ENCODE measurements at regions not wholly inside any gene's neighbourhood (a gene's known extent, or its start where the extent isn't known, plus 50 kb on each side); places are given as distances from the start of the nearest gene placed in this dataset.

DNA sequence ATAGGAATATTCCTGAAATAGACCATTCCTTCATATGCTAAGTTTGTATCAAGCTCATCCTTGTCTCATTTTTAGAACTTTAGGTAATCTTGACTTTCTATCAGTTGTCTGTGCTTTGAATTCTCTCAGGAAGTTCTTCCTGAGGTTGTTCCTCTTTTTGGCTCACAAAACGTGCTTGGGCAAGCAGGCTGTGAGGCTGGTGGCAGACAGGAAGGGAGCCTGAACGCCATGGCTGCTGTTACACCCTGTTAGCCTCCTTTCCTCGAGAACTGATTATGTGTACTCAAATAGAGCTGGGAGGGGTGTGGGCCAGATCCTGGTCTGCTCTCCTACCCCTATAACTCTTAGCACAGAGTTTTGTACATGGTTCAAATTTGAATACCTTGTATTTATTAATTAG, 136.4 kb upstream of the CELF4 start:
- Histone ChIP-seq H3K9ac (replicated peaks in 1 of 4; ENCODE audit: extremely low read depth in 1 of 4, low read depth in 3 of 4, low read length in 3 of 4) (no peak overlapping the region), H3K4ac (replicated peaks; ENCODE audit: insufficient read length, low read depth, low read length) (no peak overlapping the region), H3K56ac (replicated peaks; ENCODE audit: insufficient read length, low read depth, low read length) (no peak overlapping the region), H3K14ac (ENCODE audit: insufficient read length) (no peak overlapping the region), H3K23me2 (ENCODE audit: low read depth, low read length) (no peaks in the 10 kb centered on the region; the same call in 1 of the 2 replicates), H3K27me3 (replicated peaks in 1 of 4; ENCODE audit: control insufficient read depth in 3 of 4, extremely low read depth in 1 of 4, insufficient read depth in 3 of 4, low read length in 3 of 4) (no peaks in the 10 kb centered on the region; a peak in 1 of 7 replicates), H3K79me1 (ENCODE audit: low read depth, low read length) (no peaks in the 10 kb centered on the region), H3K9me3 (ENCODE audit: insufficient read depth in 2 of 2, low read depth in 1 of 2, low read length in 1 of 2) (no peaks in the 10 kb centered on the region), H3K79me2 (ENCODE audit: control insufficient read depth in 1 of 2, insufficient read depth in 2 of 2, low read length in 2 of 2) (no peaks in the 10 kb centered on the region), H4K91ac (replicated peaks; ENCODE audit: insufficient read length, low read length) (no peak overlapping the region), H3K4me1 (replicated peaks in 1 of 4; ENCODE audit: control insufficient read depth in 3 of 4, insufficient read depth in 4 of 4, low read length in 3 of 4) (peaks cover 0 to 5% (median 2%) of the 10 kb centered on the region in 4 experiments; a peak in 3 of 7 replicates), H2BK15ac (ENCODE audit: low read length) (no peak overlapping the region), H4K8ac (ENCODE audit: extremely low read depth, insufficient read depth, low read length) (no peak overlapping the region), H4K20me1 (replicated peaks in 1 of 2; ENCODE audit: control insufficient read depth in 1 of 2, insufficient read depth in 2 of 2, low read length in 2 of 2) (no peaks in the 10 kb centered on the region), H3K18ac (ENCODE audit: extremely low read depth, low read length) (no peak overlapping the region), H3K27ac (ENCODE audit: low read depth, low read length) (no peak overlapping the region), H4K5ac (ENCODE audit: insufficient read length, low read depth, low read length) (no peak overlapping the region), H3K36me3 (ENCODE audit: control insufficient read depth in 2 of 4, insufficient read depth in 4 of 4, low read length in 3 of 4) (no peaks in the 10 kb centered on the region), H2AFZ (ENCODE audit: low read length) (no peak overlapping the region), H3K4me3 (ENCODE audit: extremely low read depth in 1 of 4, insufficient read depth in 2 of 4, low read depth in 3 of 4, low read length in 4 of 4) (no peak overlapping the region), H3K4me2 (ENCODE audit: insufficient read depth in 1 of 2, low read depth in 2 of 2, low read length in 2 of 2) (no peak overlapping the region), H2BK5ac (ENCODE audit: low read depth, low read length) (no peak overlapping the region), H2BK20ac (ENCODE audit: low read length) (no peak overlapping the region), H2BK120ac (replicated peaks; ENCODE audit: low read depth, low read length) (no peak overlapping the region), H2AK5ac (ENCODE audit: low read depth, low read length) (no peak overlapping the region), H2BK12ac (ENCODE audit: low read depth, low read length) (no peak overlapping the region), H3K23ac (ENCODE audit: insufficient read length) (no peak overlapping the region)
- CTCF ChIA-PET (ENCODE audit: partially characterized antibody) = interaction anchor here (1.1 to 1.8 kb wide), 2 partner anchors 36 to 164 kb away, joined by 3 to 4 read pairs; no protein-coding TSS in a partner anchor
- POLR2A ChIA-PET (ENCODE audit: partially characterized antibody) = interaction anchor here (0.6 kb wide), 1 partner anchor 8 kb away, joined by 3 read pairs; no protein-coding TSS in a partner anchor
- WGBS, 2 experiments (ENCODE audit: extremely low coverage in 1 of 2, insufficient coverage in 1 of 2, insufficient read length in 1 of 2, insufficient replicate concordance in 2 of 2, low coverage in 1 of 2, low lambda C conversion rate in 2 of 2, missing lambda C conversion rate in 1 of 2) = 83% methylated on average over 3 of the region's 3 CpGs; no CpG with 5 or more reads in 1 of the 2 experiments
- FAIRE-seq = no peak
- TF ChIP-seq EGR1 (IDR thresholded peaks at IDR 0.05; ENCODE audit: borderline replicate concordance, low read depth, low read length) (no peak), GTF2F1 (IDR thresholded peaks at IDR 0.05; ENCODE audit: borderline replicate concordance, low read depth, low read length) (no peak), KDM4A (IDR thresholded peaks at IDR 0.05; ENCODE audit: low read depth, low read length, severe bottlenecking) (no peak)
- DNase-seq (ENCODE audit: low read depth in 1 of 2, low spot score in 2 of 2) = no peak

Measured in H1 (cell line).